Activated CD8-positive, alpha-beta T cell treated with anti-CD3 and anti-CD28 coated beads, Interleukin-2, amount 10 ng/mL, durations not matched to agents 7 days and 5 days (primary cell): ENCODE measurements at regions not wholly inside any gene's neighbourhood (a gene's known extent, or its start where the extent isn't known, plus 50 kb on each side); places are given as distances from the start of the nearest gene placed in this dataset.

ENCODE experiments used
- ATAC-seq: fragments of 150-1000 bp; cut with Tn5 transposase; one replicate; pipeline ENCODE4 v1.10.0; 2021; ENCODE audit warnings: moderate library complexity
- CTCF ChIA-PET: fragments of 350-600 bp; sonication (Branson Sonifier 250); formaldehyde crosslinking; loops from one replicate; lab custom pipeline; 2021; ENCODE audit warnings: antibody characterized with exemption; lab: Charles Lee
- POLR2A ChIA-PET: fragments of 350-600 bp; sonication (Branson Sonifier 250); formaldehyde crosslinking; loops from one replicate; lab custom pipeline; 2021; ENCODE audit warnings: antibody characterized with exemption; lab: Charles Lee
- DNase-seq: peaks from one replicate; pipeline ENCODE4 v3.0.0-alpha.2; 2020
- H3K27ac Mint-ChIP-seq: one replicate; pipeline ENCODE4 v1.8.0; 2021; ENCODE audit warnings: mild to moderate bottlenecking, mixed read lengths
- H3K27me3 Mint-ChIP-seq: one replicate; pipeline ENCODE4 v1.8.0; 2021; ENCODE audit warnings: low read depth, mixed read lengths
- H3K36me3 Mint-ChIP-seq: one replicate; pipeline ENCODE4 v1.8.0; 2021; ENCODE audit warnings: low read depth, mixed read lengths
- H3K4me1 Mint-ChIP-seq: one replicate; pipeline ENCODE4 v1.8.0; 2021; ENCODE audit warnings: low read depth, mixed read lengths
- H3K4me3 Mint-ChIP-seq: one replicate; pipeline ENCODE4 v1.8.0; 2021; ENCODE audit warnings: mild to moderate bottlenecking, mixed read lengths
- H3K9me3 Mint-ChIP-seq: one replicate; pipeline ENCODE4 v1.8.0; 2022; ENCODE audit warnings: mixed read lengths; ENCODE audit not compliant: insufficient read depth

DNA sequence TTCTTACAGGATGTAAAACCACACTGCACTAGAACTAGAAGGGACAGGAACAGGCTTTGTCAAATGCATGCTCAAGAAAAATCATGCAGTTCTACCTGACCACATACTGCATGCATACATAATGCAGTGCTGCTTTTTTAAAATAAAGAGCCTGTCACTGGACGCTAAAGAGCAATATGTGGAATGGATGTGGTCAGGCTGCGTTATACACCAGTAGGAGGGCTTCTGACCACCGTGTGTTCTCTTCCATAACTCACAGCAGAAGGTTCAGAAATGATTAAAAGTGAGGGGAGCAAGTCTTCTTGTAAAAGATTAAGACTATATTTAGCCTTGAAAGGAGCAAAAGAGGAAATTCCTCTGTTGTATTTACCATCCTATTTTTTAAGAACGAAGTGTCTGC, 392.0 kb downstream of the EMP1 start:
- Mint-ChIP-seq H3K4me3 (no peak overlapping the region), H3K4me1 (peaks cover 20% of the 10 kb centered on the region), H3K36me3 (no peaks in the 10 kb centered on the region), H3K27ac (no peak overlapping the region), H3K27me3 (peaks cover 9% of the 10 kb centered on the region), H3K9me3 (no peaks in the 10 kb centered on the region)
- DNase-seq, result no peak
- ChIA-PET CTCF (interaction anchor here (1.4 kb wide), 1 partner anchor 53 kb away, joined by 3 read pairs; no protein-coding TSS in a partner anchor), POLR2A (no interaction called here)
- no peak for ATAC-seq

DNA sequence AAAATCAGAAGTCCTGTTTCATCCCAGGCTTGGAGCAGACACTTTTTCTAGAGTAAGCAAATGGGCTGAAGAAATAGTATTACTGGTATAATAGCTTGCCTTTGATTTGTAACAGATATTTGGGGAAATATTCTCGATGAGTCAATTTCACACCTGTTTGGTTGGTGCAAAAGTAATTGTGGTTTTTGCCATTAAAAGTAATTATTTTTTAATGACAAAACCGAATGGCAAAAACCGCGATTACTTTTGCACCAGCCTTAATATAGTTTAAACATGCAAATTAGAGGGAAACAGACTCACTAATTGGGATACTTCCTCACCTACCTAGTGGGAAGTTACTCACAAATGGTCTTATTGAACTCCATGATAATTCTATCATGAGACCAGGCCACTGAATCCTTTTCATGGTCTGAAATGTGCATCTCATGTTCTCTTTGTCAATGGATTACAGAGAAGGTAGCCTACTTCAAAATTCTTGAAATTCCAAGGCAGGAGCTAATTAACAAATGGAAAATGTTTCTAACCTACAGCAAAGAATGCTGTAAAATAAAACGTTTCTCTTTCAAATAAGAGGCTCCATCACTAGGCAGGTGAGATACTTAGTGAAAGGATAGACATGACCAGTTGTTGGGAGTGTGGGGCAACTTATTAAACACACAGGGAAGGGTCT, 391.3 kb downstream of the EMP1 start:
- ChIA-PET CTCF (no interaction called here), POLR2A (no interaction called here)
- Mint-ChIP-seq H3K4me3 (no peak overlapping the region), H3K27ac (no peak overlapping the region), H3K4me1 (peaks cover 20% of the 10 kb centered on the region), H3K27me3 (peaks cover 9% of the 10 kb centered on the region), H3K9me3 (no peaks in the 10 kb centered on the region), H3K36me3 (no peaks in the 10 kb centered on the region)
- no peak for DNase-seq
- ATAC-seq, result no peak

DNA sequence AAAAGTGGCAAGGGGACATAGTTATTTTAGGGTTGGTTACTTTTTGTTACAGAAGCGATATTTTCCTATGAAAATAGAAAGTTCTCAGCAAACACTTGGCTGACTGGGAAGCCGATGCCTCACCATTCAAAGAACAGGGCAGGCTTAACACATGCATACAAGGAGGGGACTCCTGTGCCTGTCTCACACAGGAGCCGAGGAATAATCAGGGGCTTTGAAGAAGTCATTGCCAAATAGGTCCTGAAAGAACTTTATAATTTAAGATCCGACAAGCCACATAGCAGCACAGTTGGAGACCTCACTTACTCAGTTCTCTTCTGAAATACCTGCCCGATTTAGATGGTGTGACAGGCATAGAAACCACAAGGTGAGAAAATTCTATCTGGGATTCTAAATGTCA, 389.8 kb downstream of the EMP1 start:
- Mint-ChIP-seq H3K27ac (no peak overlapping the region), H3K9me3 (no peaks in the 10 kb centered on the region), H3K4me1 (peaks cover 6% of the 10 kb centered on the region), H3K4me3 (no peak overlapping the region), H3K27me3 (peaks cover 9% of the 10 kb centered on the region), H3K36me3 (no peaks in the 10 kb centered on the region)
- POLR2A ChIA-PET, result no interaction called here
- DNase-seq (no peak), ATAC-seq (no peak)
- CTCF ChIA-PET, result no interaction called here

DNA sequence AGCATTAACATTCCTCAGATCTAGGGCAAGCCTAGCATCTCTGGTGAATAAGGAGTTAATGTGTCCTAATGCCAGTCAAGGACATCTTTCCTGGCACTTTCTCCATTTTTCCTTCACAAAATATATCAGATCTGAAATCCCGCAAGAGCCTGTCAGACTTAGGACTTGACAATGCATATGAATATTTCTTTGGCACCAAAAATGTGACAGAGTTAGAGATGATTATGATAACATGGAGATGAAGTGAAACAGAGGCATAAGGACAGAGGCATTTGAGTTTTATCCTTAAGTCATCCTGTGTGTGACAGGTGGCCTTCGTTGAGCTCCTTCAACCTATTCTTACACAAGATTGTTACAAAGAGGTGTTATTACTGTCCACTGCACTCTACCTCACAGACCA, 388.0 kb downstream of the EMP1 start:
- CTCF ChIA-PET, result interaction anchor here (0.6 kb wide), 1 partner anchor 72 kb away, joined by 3 read pairs; no protein-coding TSS in a partner anchor
- ATAC-seq (no peak), DNase-seq (no peak)
- H3K4me3 Mint-ChIP-seq, result no peak overlapping the region
- H3K27ac Mint-ChIP-seq, result no peak overlapping the region
- no peaks in the 10 kb centered on the region for H3K36me3 Mint-ChIP-seq
- POLR2A ChIA-PET, result no interaction called here
- H3K27me3 Mint-ChIP-seq, result peaks cover 6% of the 10 kb centered on the region
- peaks cover 5% of the 10 kb centered on the region for H3K4me1 Mint-ChIP-seq
- no peaks in the 10 kb centered on the region for H3K9me3 Mint-ChIP-seq

DNA sequence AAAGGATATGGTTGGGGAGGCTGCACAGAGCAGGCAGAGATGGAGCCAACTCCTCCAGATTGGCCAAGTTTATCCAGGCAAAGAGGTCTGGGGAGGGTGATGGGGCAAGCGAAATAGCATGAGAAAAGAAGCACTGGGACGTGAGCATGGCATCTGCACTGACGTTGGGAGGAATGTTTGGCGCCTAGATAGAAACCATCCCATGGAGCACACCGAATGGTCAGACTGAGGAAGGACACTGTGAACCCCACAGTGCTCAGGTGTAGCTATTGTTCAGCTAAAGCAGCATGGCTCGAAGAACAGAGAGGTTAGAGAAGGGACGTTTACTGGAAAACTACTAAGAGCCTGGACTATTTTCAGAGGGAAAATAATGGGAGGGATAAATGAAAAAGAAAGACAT, 387.1 kb downstream of the EMP1 start:
- ChIA-PET POLR2A (no interaction called here), CTCF (no interaction called here)
- no peak for ATAC-seq
- no peak for DNase-seq
- Mint-ChIP-seq H3K36me3 (no peaks in the 10 kb centered on the region), H3K4me1 (peaks cover 4% of the 10 kb centered on the region), H3K9me3 (no peaks in the 10 kb centered on the region), H3K4me3 (no peak overlapping the region), H3K27me3 (peaks cover 6% of the 10 kb centered on the region), H3K27ac (no peak overlapping the region)

DNA sequence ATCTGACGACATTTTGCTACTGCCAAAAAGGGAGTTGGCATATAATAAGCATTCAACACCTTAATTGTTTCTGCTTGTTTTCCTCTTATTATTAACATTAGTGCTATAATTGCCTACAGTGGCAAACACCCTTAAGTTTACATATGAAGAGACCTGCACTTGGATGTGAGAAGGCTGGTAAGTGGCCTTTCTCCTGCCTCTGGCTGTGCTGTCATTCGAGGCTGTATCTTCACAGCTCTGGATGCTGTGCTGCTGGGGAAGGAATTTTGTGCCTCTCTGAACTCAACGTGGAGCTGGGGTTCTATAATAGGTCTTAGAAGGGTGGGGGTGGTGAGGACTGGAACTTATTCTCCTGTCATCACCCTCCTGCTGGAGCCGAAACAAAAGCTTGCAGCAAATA, 385.9 kb downstream of the EMP1 start:
- no peaks in the 10 kb centered on the region for H3K36me3 Mint-ChIP-seq
- no peak for DNase-seq
- POLR2A ChIA-PET, result no interaction called here
- H3K9me3 Mint-ChIP-seq, result no peaks in the 10 kb centered on the region
- H3K4me1 Mint-ChIP-seq, result no peaks in the 10 kb centered on the region
- no peaks in the 10 kb centered on the region for H3K27me3 Mint-ChIP-seq
- ATAC-seq, result no peak
- H3K27ac Mint-ChIP-seq, result no peak overlapping the region
- H3K4me3 Mint-ChIP-seq, result no peak overlapping the region
- CTCF ChIA-PET, result no interaction called here

DNA sequence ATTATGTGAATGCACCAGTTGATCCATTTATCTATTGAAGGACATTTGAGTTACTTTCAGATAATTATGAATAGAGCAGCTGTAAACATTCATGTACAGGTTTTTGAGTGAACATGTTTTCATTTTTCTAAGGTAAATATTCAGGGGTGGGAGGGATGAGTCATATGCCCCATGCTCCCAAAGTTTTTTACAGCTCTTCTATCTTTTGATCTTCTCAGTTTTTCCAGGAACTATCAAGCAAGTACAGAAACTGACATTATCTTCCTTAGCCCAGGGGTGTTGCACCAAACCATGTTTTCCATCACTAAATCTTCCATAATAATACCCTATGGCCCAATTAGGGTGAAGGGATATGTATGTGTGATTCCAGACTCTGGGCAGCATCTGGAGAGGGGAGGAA, 384.5 kb downstream of the EMP1 start:
- peaks cover 3% of the 10 kb centered on the region for H3K27me3 Mint-ChIP-seq
- CTCF ChIA-PET, result interaction anchor here (1.0 to 1.3 kb wide), 2 partner anchors 219 to 325 kb away, joined by 3 to 4 read pairs; no protein-coding TSS in a partner anchor
- H3K9me3 Mint-ChIP-seq, result no peaks in the 10 kb centered on the region
- DNase-seq (no peak), ATAC-seq (no peak)
- no peak overlapping the region for H3K4me3 Mint-ChIP-seq
- POLR2A ChIA-PET, result no interaction called here
- no peaks in the 10 kb centered on the region for H3K4me1 Mint-ChIP-seq
- no peaks in the 10 kb centered on the region for H3K36me3 Mint-ChIP-seq
- no peak overlapping the region for H3K27ac Mint-ChIP-seq

DNA sequence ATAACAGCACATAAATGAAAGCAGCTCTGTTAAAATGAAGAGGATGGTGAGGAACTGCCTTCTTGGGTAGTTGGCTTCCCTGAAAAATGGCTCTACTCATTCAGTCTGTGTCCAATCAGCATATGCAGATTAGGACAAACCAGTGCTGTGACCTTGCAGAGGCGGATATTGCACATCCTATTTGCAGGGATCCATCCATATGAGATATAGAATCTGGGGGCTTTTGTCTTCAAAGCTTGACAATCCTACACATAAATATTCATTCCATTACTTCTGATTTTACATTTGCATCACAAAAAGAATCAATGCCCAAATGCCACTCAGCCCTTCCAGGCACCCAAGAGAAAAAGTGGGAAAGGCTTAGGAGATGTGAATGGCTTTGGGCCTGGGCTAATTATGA, 383.7 kb downstream of the EMP1 start:
- Mint-ChIP-seq H3K27ac (no peak overlapping the region), H3K27me3 (peaks cover 3% of the 10 kb centered on the region), H3K9me3 (no peaks in the 10 kb centered on the region), H3K4me3 (no peak overlapping the region), H3K4me1 (no peaks in the 10 kb centered on the region), H3K36me3 (no peaks in the 10 kb centered on the region)
- CTCF ChIA-PET, result interaction anchor here (1.3 kb wide), 1 partner anchor 324 kb away, joined by 3 read pairs; no protein-coding TSS in a partner anchor
- DNase-seq (no peak), ATAC-seq (no peak)
- POLR2A ChIA-PET, result no interaction called here

DNA sequence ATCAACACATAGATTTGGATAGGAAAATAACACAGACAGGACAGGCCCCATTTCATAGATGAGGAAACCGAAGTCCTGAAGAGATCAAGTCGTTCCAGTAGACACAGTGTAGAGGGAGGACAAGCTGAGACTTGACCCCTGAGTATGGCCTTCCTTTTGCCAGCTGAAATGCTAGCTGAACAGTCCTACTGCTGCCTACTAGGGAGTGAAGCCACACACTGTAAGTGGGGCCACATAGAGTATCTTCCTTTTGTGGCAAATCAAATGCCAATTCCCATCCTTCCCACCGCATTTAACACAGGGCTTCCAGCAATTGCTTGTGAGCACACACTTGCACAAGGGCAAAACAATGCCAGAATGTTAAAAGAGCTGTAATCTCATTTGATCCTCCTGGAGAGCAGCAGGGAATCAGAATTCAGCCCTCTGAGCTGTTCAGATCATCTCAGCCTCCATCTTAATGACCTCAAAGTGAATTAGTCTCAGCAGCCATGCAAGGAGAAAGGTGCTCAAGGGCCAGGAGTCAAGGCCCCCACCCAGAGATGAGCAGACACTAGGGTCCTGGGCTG, 380.5 kb downstream of the EMP1 start:
- H3K36me3 Mint-ChIP-seq, result no peaks in the 10 kb centered on the region
- DNase-seq (no peak), ATAC-seq (no peak)
- H3K4me3 Mint-ChIP-seq, result no peak overlapping the region
- no peaks in the 10 kb centered on the region for H3K4me1 Mint-ChIP-seq
- no peak overlapping the region for H3K27ac Mint-ChIP-seq
- H3K9me3 Mint-ChIP-seq, result no peaks in the 10 kb centered on the region
- ChIA-PET CTCF (no interaction called here), POLR2A (no interaction called here)
- H3K27me3 Mint-ChIP-seq, result peaks cover 3% of the 10 kb centered on the region

DNA sequence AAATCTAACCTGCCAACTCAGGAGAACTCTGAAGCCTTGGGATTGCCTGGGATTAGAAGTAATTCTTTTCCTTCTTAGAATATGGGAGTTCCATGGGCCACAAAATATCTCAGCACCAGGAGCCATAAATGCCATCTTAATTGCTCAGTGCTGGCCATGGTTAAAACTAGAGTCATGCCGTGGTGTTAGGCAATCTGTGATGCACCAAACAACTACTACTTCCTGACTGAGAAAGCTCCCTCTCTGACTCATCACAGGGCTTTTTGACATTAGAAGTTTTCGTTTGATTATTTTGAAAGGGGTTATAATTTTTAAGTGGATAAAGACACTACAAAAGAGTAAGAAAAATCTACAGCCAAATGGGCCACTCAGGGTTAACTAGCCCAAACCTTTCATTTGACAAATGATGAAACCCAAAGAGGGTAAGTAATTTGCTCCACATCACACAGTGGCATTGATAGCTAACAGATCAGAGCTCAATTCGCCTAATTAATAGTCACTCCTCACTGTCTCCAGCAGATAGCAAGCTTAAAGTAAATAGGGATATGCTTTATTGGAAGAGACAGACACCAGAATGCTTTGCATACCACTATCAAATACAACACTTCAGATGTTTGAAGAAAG, 377.3 kb downstream of the EMP1 start:
- Mint-ChIP-seq H3K9me3 (no peaks in the 10 kb centered on the region), H3K4me3 (no peak overlapping the region), H3K27me3 (peaks cover 4% of the 10 kb centered on the region), H3K4me1 (no peaks in the 10 kb centered on the region), H3K36me3 (no peaks in the 10 kb centered on the region), H3K27ac (no peak overlapping the region)
- ChIA-PET POLR2A (no interaction called here), CTCF (no interaction called here)
- no peak for ATAC-seq
- DNase-seq, result no peak

DNA sequence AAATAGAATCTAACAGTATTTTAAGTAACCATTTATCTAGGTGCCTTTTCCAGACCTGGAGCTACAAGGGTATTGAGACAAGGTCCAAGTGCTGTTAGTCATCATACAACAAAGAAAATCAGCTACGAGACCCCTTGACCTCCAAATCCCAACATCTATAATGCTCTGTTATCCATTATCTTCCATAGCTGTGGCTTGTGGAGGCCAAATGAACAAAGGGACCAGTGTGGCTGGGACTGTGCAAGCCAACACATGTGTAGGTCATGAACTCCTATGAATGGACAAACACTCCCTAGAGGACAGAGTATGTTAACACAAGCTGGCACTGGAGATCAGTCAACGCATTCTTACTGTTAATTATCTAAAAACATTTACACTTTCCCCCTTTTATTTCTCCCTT, 374.5 kb downstream of the EMP1 start:
- Mint-ChIP-seq H3K27ac (no peak overlapping the region), H3K4me1 (no peaks in the 10 kb centered on the region), H3K4me3 (no peak overlapping the region), H3K27me3 (peaks cover 2% of the 10 kb centered on the region), H3K36me3 (no peaks in the 10 kb centered on the region), H3K9me3 (no peaks in the 10 kb centered on the region)
- ChIA-PET CTCF (no interaction called here), POLR2A (no interaction called here)
- ATAC-seq, result no peak
- DNase-seq, result no peak

DNA sequence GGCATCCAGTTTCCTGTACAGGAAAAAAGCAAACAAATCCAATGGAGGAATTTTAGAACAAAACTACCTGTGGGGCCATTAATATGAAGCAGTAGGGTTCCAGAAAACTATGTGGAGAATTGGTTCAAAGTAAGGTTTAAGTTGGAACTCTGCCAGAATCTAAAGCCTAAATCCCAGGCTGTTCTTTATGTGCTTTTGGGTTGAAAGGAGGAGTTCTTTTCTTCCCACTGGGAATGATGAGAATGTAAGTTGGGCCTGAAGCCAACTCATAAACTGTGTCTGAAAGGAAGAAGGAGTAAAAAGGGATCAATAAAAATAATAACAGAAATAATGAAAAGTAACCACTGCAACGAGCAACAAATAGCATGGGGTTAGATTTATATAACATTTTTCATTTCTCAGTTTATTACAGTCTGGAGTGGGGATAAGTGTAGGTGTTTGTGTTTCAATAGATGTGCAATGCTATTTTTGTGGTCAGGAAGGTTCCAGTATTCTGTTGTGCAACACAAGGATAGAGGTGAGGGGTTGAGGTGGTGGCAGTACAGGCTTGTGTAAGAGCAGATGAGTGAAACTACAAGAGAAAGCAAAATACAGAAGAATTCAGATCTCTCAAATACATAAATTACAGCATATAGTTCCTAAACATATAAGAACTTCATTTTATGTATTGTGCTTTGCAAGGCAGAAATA, 373.6 kb downstream of the EMP1 start:
- no peak for DNase-seq
- Mint-ChIP-seq H3K27ac (no peak overlapping the region), H3K27me3 (peaks cover 2% of the 10 kb centered on the region), H3K9me3 (no peaks in the 10 kb centered on the region), H3K4me3 (no peak overlapping the region), H3K4me1 (no peaks in the 10 kb centered on the region), H3K36me3 (no peaks in the 10 kb centered on the region)
- CTCF ChIA-PET, result no interaction called here
- no peak for ATAC-seq
- POLR2A ChIA-PET, result no interaction called here
